Testis (tissue), 2 donors: ENCODE measurements at regions not wholly inside any gene's neighbourhood (a gene's known extent, or its start where the extent isn't known, plus 50 kb on each side); places are given as distances from the start of the nearest gene placed in this dataset.

Experiments used
- POLR2A ChIP-seq: fragments of 450-650 bp; IDR thresholded peaks from one replicate; pipeline ENCODE4 v1.6.1; 2017; ENCODE audit warnings: antibody characterized with exemption, mild to moderate bottlenecking, moderate library complexity
- TF ChIP-seq, protein P1 (sequence below), 3 experiments: fragments of 450-650 bp in 2 of 3; fragments of 200-600 bp in 1 of 3; sonication (generic) in 1 of 3; IDR thresholded peaks; one replicate each; pipeline ENCODE4 v1.5.1; 2016 to 2019; ENCODE audit warnings: antibody characterized with exemption in 3 of 3, mild to moderate bottlenecking in 2 of 3, moderate library complexity in 1 of 3

DNA sequence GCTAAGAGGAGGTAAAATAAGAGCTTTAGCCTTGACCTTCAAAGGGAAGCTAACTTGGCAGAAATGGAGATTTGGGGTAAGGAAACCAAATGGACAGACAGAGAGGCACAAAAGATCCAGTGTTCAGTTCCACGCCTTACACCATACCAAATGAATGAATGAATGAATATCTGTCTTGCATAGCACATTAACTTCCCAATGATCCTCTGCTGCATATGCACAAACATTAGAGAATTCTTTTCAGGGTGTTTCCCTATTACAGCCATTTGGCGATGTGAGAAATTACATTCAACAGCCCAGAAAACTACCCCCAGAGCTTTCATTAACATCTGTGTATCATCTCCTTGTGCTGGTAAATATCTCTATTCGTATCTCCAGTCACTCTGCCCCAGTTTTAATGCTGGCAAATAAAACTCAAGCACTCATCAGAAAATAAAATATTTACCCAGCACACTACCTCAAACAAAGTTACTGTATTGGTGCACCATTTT is 1056.2 kb downstream of the SORCS3 start:
- TF ChIP-seq, protein P1, sequence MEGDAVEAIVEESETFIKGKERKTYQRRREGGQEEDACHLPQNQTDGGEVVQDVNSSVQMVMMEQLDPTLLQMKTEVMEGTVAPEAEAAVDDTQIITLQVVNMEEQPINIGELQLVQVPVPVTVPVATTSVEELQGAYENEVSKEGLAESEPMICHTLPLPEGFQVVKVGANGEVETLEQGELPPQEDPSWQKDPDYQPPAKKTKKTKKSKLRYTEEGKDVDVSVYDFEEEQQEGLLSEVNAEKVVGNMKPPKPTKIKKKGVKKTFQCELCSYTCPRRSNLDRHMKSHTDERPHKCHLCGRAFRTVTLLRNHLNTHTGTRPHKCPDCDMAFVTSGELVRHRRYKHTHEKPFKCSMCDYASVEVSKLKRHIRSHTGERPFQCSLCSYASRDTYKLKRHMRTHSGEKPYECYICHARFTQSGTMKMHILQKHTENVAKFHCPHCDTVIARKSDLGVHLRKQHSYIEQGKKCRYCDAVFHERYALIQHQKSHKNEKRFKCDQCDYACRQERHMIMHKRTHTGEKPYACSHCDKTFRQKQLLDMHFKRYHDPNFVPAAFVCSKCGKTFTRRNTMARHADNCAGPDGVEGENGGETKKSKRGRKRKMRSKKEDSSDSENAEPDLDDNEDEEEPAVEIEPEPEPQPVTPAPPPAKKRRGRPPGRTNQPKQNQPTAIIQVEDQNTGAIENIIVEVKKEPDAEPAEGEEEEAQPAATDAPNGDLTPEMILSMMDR (IDR thresholded peaks at IDR 0.05) = no peak
- TF ChIP-seq POLR2A = no peak
